HG03354 (cell line): ENCODE measurements at regions not wholly inside any gene's neighbourhood (a gene's known extent, or its start where the extent isn't known, plus 50 kb on each side); places are given as distances from the start of the nearest gene placed in this dataset.
"Not testable (repeated sequence)": the region's sequence is repeated elsewhere in the genome, so short reads cannot be mapped to it uniquely, and the experiment has no call there.

Experiments
- ATAC-seq: cut with Tn5 transposase; IDR thresholded peaks from one replicate; pipeline ENCODE4 v1.9.1; 2021; ENCODE audit warnings: mild to moderate bottlenecking; ENCODE audit not compliant: unreplicated experiment, poor library complexity, severe bottlenecking

GRCh38 chr3:127421943-127422662 lies 134.3 kb upstream of the PRR20G start:
- no peak for ATAC-seq

- no peak for ATAC-seq
These were observed 133.0 kb upstream of the PRR20G start for GRCh38 chr3:127420829-127421228.

- ATAC-seq, result no peak
These were observed 132.1 kb upstream of the PRR20G start for GRCh38 chr3:127419641-127420553.

- ATAC-seq, result no peak
These were observed 131.3 kb upstream of the PRR20G start for GRCh38 chr3:127419182-127419581.

GRCh38 chr3:127418560-127419147 lies 130.8 kb upstream of the PRR20G start:
- no peak for ATAC-seq

- ATAC-seq, result no peak
These were observed 130.1 kb upstream of the PRR20G start for GRCh38 chr3:127417709-127418559.

- ATAC-seq, result no peak
These were observed 126.0 kb upstream of the PRR20G start for GRCh38 chr3:127413871-127414270.

GRCh38 chr3:127413318-127413673 lies 125.5 kb upstream of the PRR20G start:
- ATAC-seq, result no peak

- ATAC-seq, result no peak
These were observed 124.9 kb upstream of the PRR20G start for GRCh38 chr3:127412578-127413317.

- ATAC-seq, result not testable (repeated sequence)
These were observed 124.0 kb upstream of the PRR20G start for GRCh38 chr3:127411875-127412274.

GRCh38 chr3:127411083-127411727 lies 123.4 kb upstream of the PRR20G start:
- ATAC-seq, result no peak

- ATAC-seq, result no peak
These were observed 122.8 kb upstream of the PRR20G start for GRCh38 chr3:127410678-127411077.

GRCh38 chr3:127410137-127410488 lies 122.3 kb upstream of the PRR20G start:
- ATAC-seq, result no peak

GRCh38 chr3:127409421-127410136 lies 121.7 kb upstream of the PRR20G start:
- no peak for ATAC-seq

GRCh38 chr3:127408684-127409420 lies 121.0 kb upstream of the PRR20G start:
- ATAC-seq, result no peak

- no peak for ATAC-seq
These were observed 120.3 kb upstream of the PRR20G start for GRCh38 chr3:127408022-127408683.
